OCI-LY7 (cell line): ENCODE measurements at regions not wholly inside any gene's neighbourhood (a gene's known extent, or its start where the extent isn't known, plus 50 kb on each side); places are given as distances from the start of the nearest gene placed in this dataset.

Experiments used
- EZH2phosphoT487 ChIP-seq: fragments of 200-600 bp; sonication (generic); IDR thresholded peaks from 2 replicates; pipeline ENCODE4 v1.6.1; 2018; ENCODE audit warnings: low read depth, borderline replicate concordance, mild to moderate bottlenecking, mixed run types, antibody characterized with exemption, low read length, moderate library complexity, mixed read lengths
- TF ChIP-seq, protein P1 (sequence below): fragments of 200-600 bp; sonication (generic); conservative IDR thresholded peaks from 2 replicates; pipeline ENCODE4 v1.5.1; 2014; ENCODE audit warnings: mild to moderate bottlenecking, antibody characterized with exemption, low read length, moderate library complexity, mixed read lengths

DNA sequence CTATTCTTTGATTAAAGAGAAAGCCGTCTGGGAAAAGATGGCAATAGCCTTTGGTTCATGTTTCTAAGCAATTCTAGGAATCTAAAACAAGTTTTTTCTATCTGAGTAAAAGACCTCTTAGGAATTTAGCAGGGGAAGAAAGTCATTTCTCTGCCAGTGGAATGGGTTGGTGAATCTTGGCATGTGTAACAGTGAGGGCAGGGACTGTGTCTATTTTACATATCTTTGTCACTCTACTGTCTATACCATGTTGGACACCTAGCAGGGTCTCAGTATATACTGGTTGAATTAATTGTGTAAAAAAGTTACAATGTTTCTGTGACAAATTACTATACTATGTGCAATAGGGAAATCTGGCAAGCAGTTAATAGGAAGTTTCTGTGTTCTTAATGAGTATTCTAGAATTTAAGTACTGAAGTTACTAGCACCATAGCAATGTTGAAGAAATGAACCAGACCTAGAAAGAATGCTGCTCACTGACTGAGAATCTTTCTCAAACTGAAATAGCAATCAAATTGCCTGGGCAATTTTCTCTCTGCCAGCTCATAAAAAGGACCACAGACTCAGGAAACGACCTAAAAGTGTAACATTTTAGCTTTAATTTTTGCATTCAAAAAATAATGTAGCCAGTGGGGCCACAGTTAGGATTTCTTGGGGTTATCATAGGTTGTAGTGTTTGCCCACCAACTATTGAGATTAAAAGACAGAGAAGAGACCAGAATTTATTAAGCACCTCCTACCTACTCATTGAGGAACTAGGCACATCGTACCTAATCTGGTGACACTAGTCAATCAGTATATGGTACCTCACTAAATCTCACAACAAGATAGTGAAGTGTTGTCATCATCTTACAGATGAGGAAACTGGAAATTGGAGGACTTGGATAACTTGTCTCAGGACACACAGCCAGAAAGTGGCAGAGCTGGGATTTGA is 56.2 kb upstream of the LEKR1 start:
- TF ChIP-seq, protein P1, sequence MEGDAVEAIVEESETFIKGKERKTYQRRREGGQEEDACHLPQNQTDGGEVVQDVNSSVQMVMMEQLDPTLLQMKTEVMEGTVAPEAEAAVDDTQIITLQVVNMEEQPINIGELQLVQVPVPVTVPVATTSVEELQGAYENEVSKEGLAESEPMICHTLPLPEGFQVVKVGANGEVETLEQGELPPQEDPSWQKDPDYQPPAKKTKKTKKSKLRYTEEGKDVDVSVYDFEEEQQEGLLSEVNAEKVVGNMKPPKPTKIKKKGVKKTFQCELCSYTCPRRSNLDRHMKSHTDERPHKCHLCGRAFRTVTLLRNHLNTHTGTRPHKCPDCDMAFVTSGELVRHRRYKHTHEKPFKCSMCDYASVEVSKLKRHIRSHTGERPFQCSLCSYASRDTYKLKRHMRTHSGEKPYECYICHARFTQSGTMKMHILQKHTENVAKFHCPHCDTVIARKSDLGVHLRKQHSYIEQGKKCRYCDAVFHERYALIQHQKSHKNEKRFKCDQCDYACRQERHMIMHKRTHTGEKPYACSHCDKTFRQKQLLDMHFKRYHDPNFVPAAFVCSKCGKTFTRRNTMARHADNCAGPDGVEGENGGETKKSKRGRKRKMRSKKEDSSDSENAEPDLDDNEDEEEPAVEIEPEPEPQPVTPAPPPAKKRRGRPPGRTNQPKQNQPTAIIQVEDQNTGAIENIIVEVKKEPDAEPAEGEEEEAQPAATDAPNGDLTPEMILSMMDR = no peak
- TF ChIP-seq EZH2phosphoT487 = no peak
